NCI-H748 treated with DMSO at 0.1 percent for 48 hours (cell line): ENCODE measurements at regions not wholly inside any gene's neighbourhood (a gene's known extent, or its start where the extent isn't known, plus 50 kb on each side); places are given as distances from the start of the nearest gene placed in this dataset.

Experiments used
- DNase-seq: peaks from one replicate; lab custom pipeline; 2025; lab: John Stamatoyannopoulos, UW

- no peak for DNase-seq
Observed at GRCh38 chr10:8229153-8229552, 174.7 kb downstream of the GATA3 start.

GRCh38 chr10:8230902-8231301 is 176.4 kb downstream of the GATA3 start:
- no peak for DNase-seq

GRCh38 chr10:8233049-8233448 is 178.6 kb downstream of the GATA3 start:
- DNase-seq, result no peak

- no peak for DNase-seq
Observed at GRCh38 chr10:8233832-8234259, 179.4 kb downstream of the GATA3 start.

- DNase-seq, result no peak
Observed at GRCh38 chr10:8235253-8236027, 181.0 kb downstream of the GATA3 start.

- no peak for DNase-seq
Observed at GRCh38 chr10:8238986-8239385, 184.5 kb downstream of the GATA3 start.

GRCh38 chr10:8240861-8241260 is 186.4 kb downstream of the GATA3 start:
- DNase-seq, result no peak

GRCh38 chr10:8242295-8242872 is 187.9 kb downstream of the GATA3 start:
- DNase-seq, result no peak

GRCh38 chr10:8245131-8245813 is 190.8 kb downstream of the GATA3 start:
- DNase-seq, result no peak

- DNase-seq, result no peak
Observed at GRCh38 chr10:8245814-8246142, 191.3 kb downstream of the GATA3 start.

GRCh38 chr10:8246548-8246947 is 192.1 kb downstream of the GATA3 start:
- no peak for DNase-seq

GRCh38 chr10:8247191-8247590 is 192.7 kb downstream of the GATA3 start:
- DNase-seq, result no peak

- DNase-seq, result no peak
Observed at GRCh38 chr10:8248868-8249267, 194.4 kb downstream of the GATA3 start.

GRCh38 chr10:8254350-8254749 is 199.9 kb downstream of the GATA3 start:
- DNase-seq, result no peak

- no peak for DNase-seq
Observed at GRCh38 chr10:8255301-8255700, 200.8 kb downstream of the GATA3 start.

- DNase-seq, result no peak
Observed at GRCh38 chr10:8260645-8261044, 206.2 kb downstream of the GATA3 start.

GRCh38 chr10:8262317-8262716 is 207.8 kb downstream of the GATA3 start:
- no peak for DNase-seq

- no peak for DNase-seq
Observed at GRCh38 chr10:8269976-8270375, 215.5 kb downstream of the GATA3 start.

GRCh38 chr10:8272794-8273425 is 218.4 kb downstream of the GATA3 start:
- DNase-seq, result no peak

GRCh38 chr10:8273749-8274148 is 219.3 kb downstream of the GATA3 start:
- DNase-seq, result no peak

GRCh38 chr10:8275911-8276310 is 221.4 kb downstream of the GATA3 start:
- DNase-seq, result no peak

- DNase-seq, result no peak
Observed at GRCh38 chr10:8278099-8278498, 223.6 kb downstream of the GATA3 start.

GRCh38 chr10:8279598-8279997 is 225.1 kb downstream of the GATA3 start:
- DNase-seq, result no peak
